ENCODE measurements at regions not wholly inside any gene's neighbourhood (a gene's known extent, or its start where the extent isn't known, plus 50 kb on each side); places are given as distances from the start of the nearest gene placed in this dataset.
"Not testable (repeated sequence)": the region's sequence is repeated elsewhere in the genome, so short reads cannot be mapped to it uniquely, and the experiment has no call there.

GRCh38 chr11:114955923-114956322 lies 277.6 kb downstream of the NXPE2 start:
- H3K4me3 ChIP-seq: no peak overlapping the region
- H3K4me1 ChIP-seq: no peaks in the 10 kb centered on the region
- no peaks in the 10 kb centered on the region for H3K36me3 ChIP-seq (replicated peaks)
- no peaks in the 10 kb centered on the region for H3K9me3 ChIP-seq
- in situ Hi-C loops (cut with MboI; ENCODE audit: low sequenced_read_pairs): no loop called here
- DNase-seq (ENCODE audit: low spot score in 2 of 2): no peak
- H3K27me3 ChIP-seq (ENCODE audit: low read depth): no peaks in the 10 kb centered on the region

- Histone ChIP-seq H3K36me3 (replicated peaks) (no peaks in the 10 kb centered on the region), H3K4me3 (no peak overlapping the region), H3K27me3 (ENCODE audit: low read depth) (no peaks in the 10 kb centered on the region), H3K9me3 (no peaks in the 10 kb centered on the region), H3K4me1 (no peaks in the 10 kb centered on the region)
- DNase-seq (ENCODE audit: low spot score in 2 of 2): no peak
- in situ Hi-C loops (cut with MboI; ENCODE audit: low sequenced_read_pairs): no loop called here
Observed at GRCh38 chr11:114956566-114956965, 278.2 kb downstream of the NXPE2 start.

GRCh38 chr11:114959953-114960505 lies 281.7 kb downstream of the NXPE2 start:
- in situ Hi-C loops (cut with MboI; ENCODE audit: low sequenced_read_pairs): no loop called here
- no peaks in the 10 kb centered on the region for H3K9me3 ChIP-seq
- H3K4me3 ChIP-seq: no peak overlapping the region
- H3K27me3 ChIP-seq (ENCODE audit: low read depth): no peaks in the 10 kb centered on the region
- no peak for DNase-seq (ENCODE audit: low spot score in 2 of 2)
- H3K36me3 ChIP-seq (replicated peaks): no peaks in the 10 kb centered on the region
- H3K4me1 ChIP-seq: no peaks in the 10 kb centered on the region

- H3K36me3 ChIP-seq (replicated peaks); DNase-seq (ENCODE audit: low spot score in 2 of 2); H3K4me1 ChIP-seq; H3K4me3 ChIP-seq; H3K9me3 ChIP-seq; H3K27me3 ChIP-seq (ENCODE audit: low read depth); in situ Hi-C loops (cut with MboI; ENCODE audit: low sequenced_read_pairs): not testable (repeated sequence)
Observed at GRCh38 chr11:114960819-114961218, 282.5 kb downstream of the NXPE2 start.

GRCh38 chr11:114964676-114965214 lies 286.4 kb downstream of the NXPE2 start:
- H3K36me3 ChIP-seq (replicated peaks): no peaks in the 10 kb centered on the region
- no peak overlapping the region for H3K4me3 ChIP-seq
- H3K27me3 ChIP-seq (ENCODE audit: low read depth): no peaks in the 10 kb centered on the region
- DNase-seq (ENCODE audit: low spot score in 2 of 2): no peak
- in situ Hi-C loops (cut with MboI; ENCODE audit: low sequenced_read_pairs): no loop called here
- no peaks in the 10 kb centered on the region for H3K9me3 ChIP-seq
- H3K4me1 ChIP-seq: no peaks in the 10 kb centered on the region

GRCh38 chr11:114970927-114971645 lies 292.8 kb downstream of the NXPE2 start:
- H3K9me3 ChIP-seq: no peaks in the 10 kb centered on the region
- H3K36me3 ChIP-seq (replicated peaks): no peaks in the 10 kb centered on the region
- no peak for DNase-seq (ENCODE audit: low spot score in 2 of 2)
- H3K4me1 ChIP-seq: no peaks in the 10 kb centered on the region
- H3K4me3 ChIP-seq: no peak overlapping the region
- in situ Hi-C loops (cut with MboI; ENCODE audit: low sequenced_read_pairs): no loop called here
- H3K27me3 ChIP-seq (ENCODE audit: low read depth): no peaks in the 10 kb centered on the region

GRCh38 chr11:114972105-114972504 lies 293.8 kb downstream of the NXPE2 start:
- no peak overlapping the region for H3K4me3 ChIP-seq
- H3K36me3 ChIP-seq (replicated peaks): no peaks in the 10 kb centered on the region
- H3K9me3 ChIP-seq: no peaks in the 10 kb centered on the region
- in situ Hi-C loops (cut with MboI; ENCODE audit: low sequenced_read_pairs): no loop called here
- no peaks in the 10 kb centered on the region for H3K4me1 ChIP-seq
- DNase-seq (ENCODE audit: low spot score in 2 of 2): no peak
- H3K27me3 ChIP-seq (ENCODE audit: low read depth): no peaks in the 10 kb centered on the region

GRCh38 chr11:114977651-114978050 lies 299.3 kb downstream of the NXPE2 start:
- Histone ChIP-seq H3K4me3 (no peak overlapping the region), H3K36me3 (replicated peaks) (no peaks in the 10 kb centered on the region), H3K4me1 (no peaks in the 10 kb centered on the region), H3K27me3 (ENCODE audit: low read depth) (no peaks in the 10 kb centered on the region), H3K9me3 (no peaks in the 10 kb centered on the region)
- in situ Hi-C loops (cut with MboI; ENCODE audit: low sequenced_read_pairs): no loop called here
- no peak for DNase-seq (ENCODE audit: low spot score in 2 of 2)

- H3K9me3 ChIP-seq: no peaks in the 10 kb centered on the region
- no peaks in the 10 kb centered on the region for H3K36me3 ChIP-seq (replicated peaks)
- in situ Hi-C loops (cut with MboI; ENCODE audit: low sequenced_read_pairs): no loop called here
- H3K4me1 ChIP-seq: no peaks in the 10 kb centered on the region
- no peak overlapping the region for H3K4me3 ChIP-seq
- DNase-seq (ENCODE audit: low spot score in 2 of 2): no peak
- no peaks in the 10 kb centered on the region for H3K27me3 ChIP-seq (ENCODE audit: low read depth)
Observed at GRCh38 chr11:114982141-114982540, 303.8 kb downstream of the NXPE2 start.

- no peak for DNase-seq (ENCODE audit: low spot score in 2 of 2)
- Histone ChIP-seq H3K27me3 (ENCODE audit: low read depth) (no peaks in the 10 kb centered on the region), H3K36me3 (replicated peaks) (no peaks in the 10 kb centered on the region), H3K9me3 (no peaks in the 10 kb centered on the region), H3K4me3 (no peak overlapping the region), H3K4me1 (no peaks in the 10 kb centered on the region)
- in situ Hi-C loops (cut with MboI; ENCODE audit: low sequenced_read_pairs): no loop called here
Observed at GRCh38 chr11:114984611-114985163, 306.4 kb downstream of the NXPE2 start.

- DNase-seq (ENCODE audit: low spot score in 2 of 2): no peak
- no peaks in the 10 kb centered on the region for H3K36me3 ChIP-seq (replicated peaks)
- in situ Hi-C loops (cut with MboI; ENCODE audit: low sequenced_read_pairs): no loop called here
- no peaks in the 10 kb centered on the region for H3K27me3 ChIP-seq (ENCODE audit: low read depth)
- no peak overlapping the region for H3K4me3 ChIP-seq
- no peaks in the 10 kb centered on the region for H3K9me3 ChIP-seq
- H3K4me1 ChIP-seq: no peaks in the 10 kb centered on the region
Observed at GRCh38 chr11:114986365-114986764, 308.0 kb downstream of the NXPE2 start.

GRCh38 chr11:114987186-114987760 lies 308.9 kb downstream of the NXPE2 start:
- Histone ChIP-seq H3K36me3 (replicated peaks) (no peaks in the 10 kb centered on the region), H3K27me3 (ENCODE audit: low read depth) (peaks cover 3% of the 10 kb centered on the region; the same call in 1 of the 2 replicates), H3K4me3 (no peak overlapping the region), H3K4me1 (no peaks in the 10 kb centered on the region), H3K9me3 (no peaks in the 10 kb centered on the region)
- DNase-seq (ENCODE audit: low spot score in 2 of 2): no peak
- in situ Hi-C loops (cut with MboI; ENCODE audit: low sequenced_read_pairs): no loop called here

GRCh38 chr11:114988644-114989043 lies 310.3 kb downstream of the NXPE2 start:
- in situ Hi-C loops (cut with MboI; ENCODE audit: low sequenced_read_pairs): no loop called here
- H3K9me3 ChIP-seq: no peaks in the 10 kb centered on the region
- H3K4me3 ChIP-seq: no peak overlapping the region
- no peak for DNase-seq (ENCODE audit: low spot score in 2 of 2)
- H3K4me1 ChIP-seq: no peaks in the 10 kb centered on the region
- H3K36me3 ChIP-seq (replicated peaks): no peaks in the 10 kb centered on the region
- peaks cover 3% of the 10 kb centered on the region; the same call in 1 of the 2 replicates for H3K27me3 ChIP-seq (ENCODE audit: low read depth)

- Histone ChIP-seq H3K27me3 (ENCODE audit: low read depth) (peaks cover 3% of the 10 kb centered on the region; the same call in 1 of the 2 replicates), H3K4me3 (no peak overlapping the region), H3K9me3 (no peaks in the 10 kb centered on the region), H3K4me1 (no peaks in the 10 kb centered on the region), H3K36me3 (replicated peaks) (no peaks in the 10 kb centered on the region)
- no peak for DNase-seq (ENCODE audit: low spot score in 2 of 2)
- in situ Hi-C loops (cut with MboI; ENCODE audit: low sequenced_read_pairs): no loop called here
Observed at GRCh38 chr11:114989536-114989935, 311.2 kb downstream of the NXPE2 start.

Measured in HAP-1 (cell line).